Upper lobe of right lung (tissue), 1 donor: ENCODE measurements at regions not wholly inside any gene's neighbourhood (a gene's known extent, or its start where the extent isn't known, plus 50 kb on each side); places are given as distances from the start of the nearest gene placed in this dataset.

Experiments
- ATAC-seq: fragments of 200-7000 bp; cut with Tn5 transposase; one replicate; pipeline ENCODE4 v1.9.1; 2020; ENCODE audit warnings: mild to moderate bottlenecking, moderate library complexity
- DNase-seq: peaks from one replicate; pipeline ENCODE4 v3.0.0-alpha.2; 2020
- H3K27ac ChIP-seq: fragments of 200-600 bp; one replicate; pipeline ENCODE4 v1.8.0; 2022
- H3K27me3 ChIP-seq: fragments of 200-600 bp; one replicate; pipeline ENCODE4 v1.8.0; 2022; ENCODE audit warnings: mild to moderate bottlenecking
- H3K36me3 ChIP-seq: fragments of 200-600 bp; one replicate; pipeline ENCODE4 v1.8.0; 2022
- H3K4me1 ChIP-seq: fragments of 200-600 bp; one replicate; pipeline ENCODE4 v1.8.0; 2022
- H3K4me3 ChIP-seq: fragments of 200-600 bp; one replicate; pipeline ENCODE4 v1.8.0; 2022; ENCODE audit warnings: mild to moderate bottlenecking
- H3K9me3 ChIP-seq: fragments of 200-600 bp; one replicate; pipeline ENCODE4 v1.8.0; 2022
- intact Hi-C: fragments of 100-400 bp; cut with DNase I; formaldehyde crosslinking; loops from one replicate; pipeline ENCODE4 v1.11.0; 2022
- TF ChIP-seq, protein P1 (sequence below): fragments of 200-600 bp; IDR thresholded peaks from one replicate; pipeline ENCODE4 v1.8.0; 2022; ENCODE audit warnings: antibody characterized with exemption
- donor health status: DM: no; HTN: yes; CAD: no; lungs with severe emphysema.

DNA sequence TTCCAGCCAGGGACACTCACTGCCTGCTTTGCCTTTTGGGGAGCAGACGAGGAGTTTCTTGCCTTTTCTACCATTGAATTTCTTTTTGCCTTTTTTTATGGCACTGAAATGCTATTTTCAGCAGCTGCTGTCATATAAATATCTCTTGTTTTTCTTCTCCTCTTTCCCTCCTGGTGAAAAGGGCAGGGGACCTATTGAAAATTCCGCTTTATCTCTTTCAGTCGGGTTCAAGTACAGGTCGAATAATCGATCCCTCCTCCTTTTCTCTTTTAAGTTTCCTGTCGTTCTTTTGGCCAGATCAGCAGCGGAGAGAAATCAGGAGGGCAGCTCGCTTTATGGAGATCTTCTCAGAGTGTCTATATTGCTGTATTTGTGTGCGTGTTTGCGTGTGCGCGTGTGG is 67.4 kb upstream of the CASZ1 start:
- Histone ChIP-seq H3K9me3 (no peaks in the 10 kb centered on the region), H3K27me3 (peaks cover 14% of the 10 kb centered on the region), H3K36me3 (no peaks in the 10 kb centered on the region), H3K4me3 (no peak overlapping the region), H3K4me1 (peaks cover 11% of the 10 kb centered on the region), H3K27ac (no peak overlapping the region)
- TF ChIP-seq, protein P1, sequence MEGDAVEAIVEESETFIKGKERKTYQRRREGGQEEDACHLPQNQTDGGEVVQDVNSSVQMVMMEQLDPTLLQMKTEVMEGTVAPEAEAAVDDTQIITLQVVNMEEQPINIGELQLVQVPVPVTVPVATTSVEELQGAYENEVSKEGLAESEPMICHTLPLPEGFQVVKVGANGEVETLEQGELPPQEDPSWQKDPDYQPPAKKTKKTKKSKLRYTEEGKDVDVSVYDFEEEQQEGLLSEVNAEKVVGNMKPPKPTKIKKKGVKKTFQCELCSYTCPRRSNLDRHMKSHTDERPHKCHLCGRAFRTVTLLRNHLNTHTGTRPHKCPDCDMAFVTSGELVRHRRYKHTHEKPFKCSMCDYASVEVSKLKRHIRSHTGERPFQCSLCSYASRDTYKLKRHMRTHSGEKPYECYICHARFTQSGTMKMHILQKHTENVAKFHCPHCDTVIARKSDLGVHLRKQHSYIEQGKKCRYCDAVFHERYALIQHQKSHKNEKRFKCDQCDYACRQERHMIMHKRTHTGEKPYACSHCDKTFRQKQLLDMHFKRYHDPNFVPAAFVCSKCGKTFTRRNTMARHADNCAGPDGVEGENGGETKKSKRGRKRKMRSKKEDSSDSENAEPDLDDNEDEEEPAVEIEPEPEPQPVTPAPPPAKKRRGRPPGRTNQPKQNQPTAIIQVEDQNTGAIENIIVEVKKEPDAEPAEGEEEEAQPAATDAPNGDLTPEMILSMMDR: no peak
- DNase-seq: no peak
- intact Hi-C loops: loop anchor here (10.0 kb wide), 1 partner anchor 359 kb away; no protein-coding TSS in a partner anchor
- ATAC-seq: no peak

DNA sequence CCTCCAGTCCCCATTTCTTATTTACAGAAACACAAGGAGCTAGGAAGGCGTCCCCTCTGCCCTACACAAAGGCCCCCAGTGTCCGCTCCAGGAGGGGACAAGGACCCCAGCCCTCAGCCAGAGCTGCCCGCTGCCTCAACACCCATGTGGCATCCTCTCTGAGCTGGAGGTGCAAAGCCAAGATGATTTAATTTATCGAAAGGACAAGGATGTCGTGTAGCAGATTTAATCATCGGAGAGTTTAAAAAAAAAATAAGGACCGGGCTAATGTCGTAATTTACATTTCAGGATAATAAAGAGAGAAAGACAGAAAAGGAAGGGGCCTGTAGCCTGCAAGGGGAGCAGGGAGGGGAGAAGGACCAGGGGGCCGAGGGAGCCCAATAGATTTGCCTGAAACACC is 68.3 kb upstream of the CASZ1 start:
- ATAC-seq (no peak), DNase-seq (no peak)
- Histone ChIP-seq H3K36me3 (no peaks in the 10 kb centered on the region), H3K27me3 (peaks cover 23% of the 10 kb centered on the region), H3K27ac (no peak overlapping the region), H3K9me3 (no peaks in the 10 kb centered on the region), H3K4me3 (no peak overlapping the region), H3K4me1 (peaks cover 11% of the 10 kb centered on the region)
- intact Hi-C loops: loop anchor here (10.0 kb wide), 1 partner anchor 360 kb away; no protein-coding TSS in a partner anchor
- TF ChIP-seq, protein P1: no peak

DNA sequence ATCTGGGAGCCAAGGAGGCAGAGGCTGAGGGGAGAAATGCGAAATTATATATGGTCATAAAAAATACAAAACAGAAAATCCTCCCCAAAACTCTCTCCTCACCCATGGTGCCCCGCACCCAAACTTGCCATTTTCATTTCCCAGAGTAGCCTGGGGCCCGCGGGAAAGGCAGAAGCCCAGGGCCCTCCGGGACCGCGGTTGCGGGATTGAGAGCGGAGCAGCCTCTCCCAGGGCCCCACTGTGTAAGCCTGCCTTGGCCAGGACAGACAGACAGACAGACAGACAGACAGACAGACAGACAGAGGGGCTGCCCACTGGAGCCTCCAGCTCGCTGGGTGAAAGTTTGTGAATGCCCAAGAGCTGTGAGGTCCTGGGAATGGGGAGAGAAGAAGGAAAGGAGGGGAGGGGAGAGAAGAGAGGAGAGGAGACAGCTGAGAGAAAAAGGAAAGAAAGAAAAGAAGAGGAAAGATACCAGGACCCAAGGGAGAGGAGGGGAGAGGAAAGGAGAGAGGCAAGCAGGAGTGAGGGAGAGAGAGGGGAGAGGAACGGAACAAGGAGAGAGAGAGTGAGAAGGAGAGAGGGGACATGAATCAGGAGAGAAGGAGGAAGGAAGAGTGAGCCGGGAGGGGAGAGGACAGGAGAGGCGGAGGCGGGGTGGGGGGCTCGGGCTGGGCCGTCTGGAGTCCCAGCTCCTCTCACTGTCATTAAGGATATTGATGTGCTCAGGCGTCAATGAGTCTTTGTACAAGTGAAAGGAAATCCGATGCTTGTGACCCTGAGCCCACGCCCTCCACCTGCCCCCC is 69.3 kb upstream of the CASZ1 start:
- Histone ChIP-seq H3K27ac (no peak overlapping the region), H3K4me3 (no peak overlapping the region), H3K27me3 (peaks cover 29% of the 10 kb centered on the region), H3K4me1 (peaks cover 11% of the 10 kb centered on the region), H3K9me3 (no peaks in the 10 kb centered on the region), H3K36me3 (no peaks in the 10 kb centered on the region)
- TF ChIP-seq, protein P1: no peak
- intact Hi-C loops: loop anchor here (10.0 kb wide), 1 partner anchor 361 kb away; no protein-coding TSS in a partner anchor
- no peak for DNase-seq
- no peak for ATAC-seq

DNA sequence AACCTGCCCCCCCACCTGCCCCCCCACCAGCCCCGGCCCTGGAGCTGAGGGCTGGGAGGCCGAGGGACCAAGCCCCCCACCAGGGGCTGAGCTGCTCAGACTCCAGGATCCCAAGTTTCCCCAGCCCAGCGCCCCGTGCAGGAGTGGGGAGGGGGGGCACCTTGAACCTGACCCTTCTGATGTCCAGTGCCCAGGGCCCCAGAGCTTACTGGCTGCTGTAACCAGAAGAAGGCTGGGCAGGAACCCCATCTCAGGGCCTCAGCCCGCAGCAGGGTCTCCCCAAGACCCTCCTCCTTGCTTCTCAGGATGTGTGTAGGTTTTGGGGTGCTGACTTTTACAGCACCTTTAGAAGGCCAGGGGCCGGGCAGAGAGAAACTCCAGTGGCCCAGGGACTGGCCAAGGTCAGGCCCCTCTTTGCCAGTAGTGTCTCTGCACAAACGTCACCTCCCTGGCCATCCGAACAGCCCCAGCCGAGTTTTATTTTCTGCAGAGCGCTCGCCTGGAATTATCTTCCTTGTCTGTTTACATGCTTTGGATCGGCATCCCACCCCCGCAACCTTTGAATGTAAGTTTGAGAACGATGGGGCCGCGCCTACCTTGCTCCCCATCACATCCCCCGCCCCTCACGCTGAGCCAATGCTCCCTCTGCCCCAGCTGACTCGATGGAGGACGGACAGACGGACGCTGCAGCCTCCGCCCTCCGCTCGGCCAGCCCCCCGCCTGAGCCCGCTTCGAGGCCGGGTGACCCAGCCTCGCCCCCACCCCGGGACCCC is 70.1 kb upstream of the CASZ1 start:
- no peaks in the 10 kb centered on the region for H3K9me3 ChIP-seq
- H3K27ac ChIP-seq: no peak overlapping the region
- peaks cover 11% of the 10 kb centered on the region for H3K4me1 ChIP-seq
- DNase-seq (peak; percentile 52), ATAC-seq (peak; percentile 19)
- H3K4me3 ChIP-seq: peak overlapping the region; percentile 32
- H3K27me3 ChIP-seq: peaks cover 29% of the 10 kb centered on the region
- intact Hi-C loops: loop anchor here (10.0 kb wide), 1 partner anchor 362 kb away; no protein-coding TSS in a partner anchor
- TF ChIP-seq, protein P1: no peak
- no peaks in the 10 kb centered on the region for H3K36me3 ChIP-seq

DNA sequence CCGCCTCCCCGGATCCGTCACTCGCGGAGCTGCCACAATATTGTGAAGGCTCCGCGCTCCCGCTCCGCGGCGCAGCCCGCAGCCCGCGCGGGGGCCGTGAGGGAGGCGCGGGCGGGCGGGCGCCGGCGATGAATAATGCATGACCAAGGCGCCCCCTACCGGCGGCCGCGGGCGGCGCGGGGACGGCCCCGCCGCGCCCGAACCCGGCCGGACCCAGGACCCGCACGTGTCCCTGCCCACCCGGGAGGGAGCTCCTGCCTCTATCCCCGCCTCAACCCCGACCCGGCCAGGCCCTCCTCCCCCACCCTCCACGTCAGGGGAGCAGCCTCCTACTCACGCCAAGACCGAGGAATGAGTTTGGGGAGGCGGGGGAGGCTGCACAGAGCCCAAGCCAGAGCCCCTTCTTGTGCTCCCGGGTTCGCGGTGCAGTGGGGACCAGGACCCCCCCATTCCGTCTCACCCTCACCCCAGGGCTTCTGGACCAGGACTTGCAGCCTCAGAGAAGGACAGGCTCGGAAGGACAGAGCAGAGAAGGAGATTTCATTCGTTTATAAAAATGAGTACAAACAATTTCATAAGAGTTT is 70.8 kb upstream of the CASZ1 start:
- TF ChIP-seq, protein P1: peak; percentile 58
- no peak overlapping the region for H3K27ac ChIP-seq
- DNase-seq (peak; percentile 83), ATAC-seq (peak; percentile 94)
- H3K4me3 ChIP-seq: peak overlapping the region; percentile 32
- intact Hi-C loops: loop anchor here (10.0 kb wide), 1 partner anchor 362 kb away; no protein-coding TSS in a partner anchor
- peaks cover 29% of the 10 kb centered on the region for H3K27me3 ChIP-seq
- H3K4me1 ChIP-seq: peaks cover 11% of the 10 kb centered on the region
- no peaks in the 10 kb centered on the region for H3K9me3 ChIP-seq
- no peaks in the 10 kb centered on the region for H3K36me3 ChIP-seq
